ENCODE measurements at regions not wholly inside any gene's neighbourhood (a gene's known extent, or its start where the extent isn't known, plus 50 kb on each side); places are given as distances from the start of the nearest gene placed in this dataset.

GRCh38 chr10:78830976-78831375 is 237.8 kb upstream of the ZMIZ1 start:
- TF ChIP-seq CTCF (IDR thresholded peaks at IDR 0.05) = no peak
- no peak for TF ChIP-seq ZFX (IDR thresholded peaks at IDR 0.05; ENCODE audit: borderline replicate concordance)

GRCh38 chr10:78831461-78831860 is 237.3 kb upstream of the ZMIZ1 start:
- no peak for TF ChIP-seq CTCF (IDR thresholded peaks at IDR 0.05)
- no peak overlapping the region for H3K27ac ChIP-seq

More at GRCh38 chr10:78830976-78831375, 237.8 kb upstream of the ZMIZ1 start:
- H3K27ac ChIP-seq = no peak overlapping the region

- TF ChIP-seq CTCF (IDR thresholded peaks at IDR 0.05) (no peak), ZFX (IDR thresholded peaks at IDR 0.05; ENCODE audit: borderline replicate concordance) (no peak)
- H3K27ac ChIP-seq = no peak overlapping the region
Measured at GRCh38 chr10:78832281-78832680, 236.5 kb upstream of the ZMIZ1 start.

GRCh38 chr10:78838141-78838657 is 230.6 kb upstream of the ZMIZ1 start:
- H3K27ac ChIP-seq = no peak overlapping the region
- TF ChIP-seq ZFX (IDR thresholded peaks at IDR 0.05; ENCODE audit: borderline replicate concordance) = no peak
- no peak for TF ChIP-seq CTCF (IDR thresholded peaks at IDR 0.05)

GRCh38 chr10:78843495-78843894 is 225.3 kb upstream of the ZMIZ1 start:
- H3K27ac ChIP-seq = no peak overlapping the region
- TF ChIP-seq ZFX (IDR thresholded peaks at IDR 0.05; ENCODE audit: borderline replicate concordance) (no peak), CTCF (IDR thresholded peaks at IDR 0.05) (no peak)

- TF ChIP-seq ZFX (IDR thresholded peaks at IDR 0.05; ENCODE audit: borderline replicate concordance) (no peak), CTCF (IDR thresholded peaks at IDR 0.05) (no peak)
- H3K27ac ChIP-seq = no peak overlapping the region
Measured at GRCh38 chr10:78844960-78845607, 223.7 kb upstream of the ZMIZ1 start.

GRCh38 chr10:78846071-78846470 is 222.7 kb upstream of the ZMIZ1 start:
- H3K27ac ChIP-seq = no peak overlapping the region
- no peak for TF ChIP-seq CTCF (IDR thresholded peaks at IDR 0.05)
- no peak for TF ChIP-seq ZFX (IDR thresholded peaks at IDR 0.05; ENCODE audit: borderline replicate concordance)

All from 22Rv1 (cell line).